ENCODE measurements at regions not wholly inside any gene's neighbourhood (a gene's known extent, or its start where the extent isn't known, plus 50 kb on each side); places are given as distances from the start of the nearest gene placed in this dataset.

DNA sequence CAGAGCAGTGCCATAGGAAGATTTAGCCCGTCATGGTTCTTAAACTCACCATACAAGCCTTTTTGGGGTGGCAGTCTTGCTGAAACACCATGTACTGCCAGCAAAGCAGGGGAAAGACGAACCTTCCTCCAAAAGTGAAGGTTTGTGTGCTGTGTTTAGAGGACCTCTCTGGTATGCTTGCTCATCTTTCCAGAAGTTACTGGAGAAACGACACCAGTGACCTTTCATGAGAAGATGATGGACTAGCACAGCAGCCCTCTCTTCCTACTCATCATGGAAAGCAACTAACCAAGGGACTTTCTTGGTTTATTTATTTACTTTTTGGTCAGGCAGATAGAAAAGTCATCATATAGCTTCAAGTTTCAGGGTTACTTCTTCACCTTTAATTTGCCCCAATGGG lies 247.4 kb downstream of the PTEN start:
- Histone ChIP-seq H3K4me1 (ENCODE audit: control insufficient read depth in 2 of 2, insufficient read depth in 2 of 2, low read length in 2 of 2) (peaks cover 90 to 92% of the 10 kb centered on the region in 2 donors), H3K27me3 (replicated peaks in 1 of 4; ENCODE audit: control extremely low read depth in 1 of 4, control insufficient read depth in 3 of 4, insufficient read depth in 4 of 4, low read length in 3 of 4) (no peaks in the 10 kb centered on the region), H3K9ac (ENCODE audit: low read length) (no peak overlapping the region), H3K27ac (ENCODE audit: low read length in 2 of 2) (peak overlapping the region in 1 of 2 donors; percentile 17), H3K9me3 (ENCODE audit: control extremely low read depth in 1 of 3, control insufficient read depth in 2 of 3, insufficient read depth in 1 of 3, low read length in 2 of 3) (no peaks in the 10 kb centered on the region), H3K36me3 (replicated peaks in 1 of 2; ENCODE audit: control extremely low read depth in 1 of 2, control insufficient read depth in 1 of 2, extremely low read depth in 1 of 2, insufficient read depth in 2 of 2, low read length in 1 of 2) (no peaks in the 10 kb centered on the region), H2AFZ (ENCODE audit: insufficient read depth, low read depth, low read length, poor library complexity, severe bottlenecking) (peak overlapping the region; percentile 25), H3K4me3 (ENCODE audit: control extremely low read depth in 1 of 5, extremely low read depth in 1 of 5, insufficient read depth in 1 of 5, low read depth in 2 of 5, low read length in 4 of 5) (no peak overlapping the region), H4K20me1 (ENCODE audit: control insufficient read depth, insufficient read depth, low read length, poor library complexity, severe bottlenecking) (no peaks in the 10 kb centered on the region), H3K4me2 (replicated peaks; ENCODE audit: low read depth, low read length, poor library complexity, severe bottlenecking) (peak overlapping the region; percentile 21), H3K79me2 (ENCODE audit: control insufficient read depth, insufficient read depth, low read length) (no peaks in the 10 kb centered on the region)
- POLR2A ChIA-PET = no interaction called here
- peak overlapping the region; percentile 22 for H3K27ac Mint-ChIP-seq
- TF ChIP-seq EZH2 (IDR thresholded peaks at IDR 0.05; ENCODE audit: borderline replicate concordance, insufficient read depth, low read depth, low read length, poor library complexity, severe bottlenecking) = no peak
- TF ChIP-seq, protein P1, sequence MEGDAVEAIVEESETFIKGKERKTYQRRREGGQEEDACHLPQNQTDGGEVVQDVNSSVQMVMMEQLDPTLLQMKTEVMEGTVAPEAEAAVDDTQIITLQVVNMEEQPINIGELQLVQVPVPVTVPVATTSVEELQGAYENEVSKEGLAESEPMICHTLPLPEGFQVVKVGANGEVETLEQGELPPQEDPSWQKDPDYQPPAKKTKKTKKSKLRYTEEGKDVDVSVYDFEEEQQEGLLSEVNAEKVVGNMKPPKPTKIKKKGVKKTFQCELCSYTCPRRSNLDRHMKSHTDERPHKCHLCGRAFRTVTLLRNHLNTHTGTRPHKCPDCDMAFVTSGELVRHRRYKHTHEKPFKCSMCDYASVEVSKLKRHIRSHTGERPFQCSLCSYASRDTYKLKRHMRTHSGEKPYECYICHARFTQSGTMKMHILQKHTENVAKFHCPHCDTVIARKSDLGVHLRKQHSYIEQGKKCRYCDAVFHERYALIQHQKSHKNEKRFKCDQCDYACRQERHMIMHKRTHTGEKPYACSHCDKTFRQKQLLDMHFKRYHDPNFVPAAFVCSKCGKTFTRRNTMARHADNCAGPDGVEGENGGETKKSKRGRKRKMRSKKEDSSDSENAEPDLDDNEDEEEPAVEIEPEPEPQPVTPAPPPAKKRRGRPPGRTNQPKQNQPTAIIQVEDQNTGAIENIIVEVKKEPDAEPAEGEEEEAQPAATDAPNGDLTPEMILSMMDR (IDR thresholded peaks at IDR 0.05) = no peak
- WGBS (ENCODE audit: insufficient coverage) = no CpG with 5 or more reads among the region's 3 CpGs
- CTCF ChIA-PET = interaction anchor here (5.7 to 11.2 kb wide), 2 partner anchors 249 to 277 kb away, joined by 64 to 180 read pairs; partner anchors contain the start of genes KLLN and PTEN
- H3K4me3 Mint-ChIP-seq = no peak overlapping the region
- H3K4me1 Mint-ChIP-seq = peaks cover 83% of the 10 kb centered on the region
- H3K27me3 Mint-ChIP-seq = no peaks in the 10 kb centered on the region
- H3K9me3 Mint-ChIP-seq (ENCODE audit: insufficient read depth) = no peaks in the 10 kb centered on the region
- no peak for DNase-seq
- ATAC-seq (ENCODE audit: low read depth) = no peak
- intact Hi-C loops (cut with micrococcal nuclease) = loop anchor here (5.0 to 10.0 kb wide), 2 partner anchors 156 to 441 kb away; no protein-coding TSS in a partner anchor

- DNase-seq (no peak), ATAC-seq (ENCODE audit: low read depth) (no peak)
- WGBS (ENCODE audit: insufficient coverage) = no CpG with 5 or more reads among the region's 2 CpGs
- Mint-ChIP-seq H3K27me3 (no peaks in the 10 kb centered on the region), H3K4me1 (peaks cover 79% of the 10 kb centered on the region), H3K4me3 (peak overlapping the region; percentile 4), H3K9me3 (ENCODE audit: insufficient read depth) (no peaks in the 10 kb centered on the region), H3K27ac (peak overlapping the region; percentile 16)
- Histone ChIP-seq H2AFZ (ENCODE audit: insufficient read depth, low read depth, low read length, poor library complexity, severe bottlenecking) (no peak overlapping the region), H3K9ac (ENCODE audit: low read length) (no peak overlapping the region), H3K79me2 (ENCODE audit: control insufficient read depth, insufficient read depth, low read length) (no peaks in the 10 kb centered on the region), H3K4me2 (replicated peaks; ENCODE audit: low read depth, low read length, poor library complexity, severe bottlenecking) (no peak overlapping the region), H3K36me3 (replicated peaks in 1 of 2; ENCODE audit: control extremely low read depth in 1 of 2, control insufficient read depth in 1 of 2, extremely low read depth in 1 of 2, insufficient read depth in 2 of 2, low read length in 1 of 2) (no peaks in the 10 kb centered on the region), H3K27ac (ENCODE audit: low read length in 2 of 2) (no peak overlapping the region), H3K27me3 (replicated peaks in 1 of 4; ENCODE audit: control extremely low read depth in 1 of 4, control insufficient read depth in 3 of 4, insufficient read depth in 4 of 4, low read length in 3 of 4) (no peaks in the 10 kb centered on the region), H4K20me1 (ENCODE audit: control insufficient read depth, insufficient read depth, low read length, poor library complexity, severe bottlenecking) (no peaks in the 10 kb centered on the region), H3K9me3 (ENCODE audit: control extremely low read depth in 1 of 3, control insufficient read depth in 2 of 3, insufficient read depth in 1 of 3, low read length in 2 of 3) (no peaks in the 10 kb centered on the region), H3K4me1 (ENCODE audit: control insufficient read depth in 2 of 2, insufficient read depth in 2 of 2, low read length in 2 of 2) (peaks cover 90 to 92% of the 10 kb centered on the region in 2 donors), H3K4me3 (ENCODE audit: control extremely low read depth in 1 of 5, extremely low read depth in 1 of 5, insufficient read depth in 1 of 5, low read depth in 2 of 5, low read length in 4 of 5) (no peak overlapping the region)
- TF ChIP-seq, protein P1 (IDR thresholded peaks at IDR 0.05) = no peak
- no peak for TF ChIP-seq EZH2 (IDR thresholded peaks at IDR 0.05; ENCODE audit: borderline replicate concordance, insufficient read depth, low read depth, low read length, poor library complexity, severe bottlenecking)
- POLR2A ChIA-PET = no interaction called here
- intact Hi-C loops (cut with micrococcal nuclease) = loop anchor here (5.0 to 10.0 kb wide), 2 partner anchors 156 to 441 kb away; no protein-coding TSS in a partner anchor
- CTCF ChIA-PET = interaction anchor here (5.7 to 11.2 kb wide), 2 partner anchors 250 to 277 kb away, joined by 64 to 180 read pairs; partner anchors contain the start of genes KLLN and PTEN
Observed at GRCh38 chr10:88111294-88111693, 247.9 kb downstream of the PTEN start.

All from B cell (primary cell).